Thyroid gland (tissue), 4 donors: ENCODE measurements at regions not wholly inside any gene's neighbourhood (a gene's known extent, or its start where the extent isn't known, plus 50 kb on each side); places are given as distances from the start of the nearest gene placed in this dataset.

Experiments
- DNase-seq, 2 donors: peaks; one replicate each; pipeline ENCODE4 v3.0.0-alpha.2; 2019
- H3K27ac ChIP-seq, 3 donors: fragments of 200-600 bp; sonication (generic); 1 replicate in 2 of 3; 2 replicates in 1 of 3; pipeline ENCODE4 v1.5.1; 2016 to 2019; ENCODE audit warnings: mild to moderate bottlenecking in 1 of 3, moderate library complexity in 1 of 3
- H3K27me3 ChIP-seq: fragments of 200-600 bp; sonication (generic); one replicate; pipeline ENCODE4 v1.5.1; 2019
- H3K36me3 ChIP-seq, 2 donors: fragments of 200-600 bp; sonication (generic); one replicate each; pipeline ENCODE4 v1.5.1; 2016 to 2019
- H3K4me1 ChIP-seq, 2 donors: fragments of 200-600 bp; sonication (generic); one replicate each; pipeline ENCODE4 v1.5.1; 2017 to 2019
- H3K4me3 ChIP-seq, 3 donors: fragments of 200-600 bp; sonication (generic); replicated peaks in 1 of 3; 1 replicate in 2 of 3; 2 replicates in 1 of 3; pipeline ENCODE4 v1.5.1; 2016; ENCODE audit warnings: mild to moderate bottlenecking in 1 of 3
- H3K9me3 ChIP-seq: fragments of 200-600 bp; sonication (generic); one replicate; pipeline ENCODE4 v1.5.1; 2017
- POLR2A ChIP-seq, 2 donors: fragments of 450-650 bp; IDR thresholded peaks; one replicate each; pipeline ENCODE4 v1.6.1; 2017; ENCODE audit warnings: antibody characterized with exemption in 2 of 2, mild to moderate bottlenecking in 2 of 2, moderate library complexity in 1 of 2
- WGBS, 2 donors: methylation state at CpG; one replicate each; pipeline ENCODE4 v1.1.5; 2017; 5-methylcytosine and 5-hydroxymethylcytosine counted together
- intact Hi-C: fragments of 100-400 bp; cut with DNase I; formaldehyde crosslinking; loops from one replicate; pipeline ENCODE4 v1.15.1; 2023
- TF ChIP-seq, protein P1 (sequence below), 6 experiments: fragments of 200-600 bp in 3 of 6; fragments of 450-650 bp in 3 of 6; sonication (generic) in 3 of 6; IDR thresholded peaks; one replicate each; pipeline ENCODE4 v1.5.1; 2016 to 2019; ENCODE audit warnings: antibody characterized with exemption in 6 of 6, mild to moderate bottlenecking in 2 of 6, inconsistent platforms in 1 of 6, moderate library complexity in 1 of 6

GRCh38 chr18:41879256-41879655 is 75.8 kb upstream of the PIK3C3 start:
- Histone ChIP-seq H3K36me3 (no peaks in the 10 kb centered on the region), H3K4me3 (no peak overlapping the region), H3K27ac (no peak overlapping the region), H3K27me3 (no peaks in the 10 kb centered on the region), H3K4me1 (no peaks in the 10 kb centered on the region), H3K9me3 (no peaks in the 10 kb centered on the region)
- DNase-seq = no peak
- TF ChIP-seq POLR2A (IDR thresholded peaks at IDR 0.05) = no peak
- TF ChIP-seq, protein P1, sequence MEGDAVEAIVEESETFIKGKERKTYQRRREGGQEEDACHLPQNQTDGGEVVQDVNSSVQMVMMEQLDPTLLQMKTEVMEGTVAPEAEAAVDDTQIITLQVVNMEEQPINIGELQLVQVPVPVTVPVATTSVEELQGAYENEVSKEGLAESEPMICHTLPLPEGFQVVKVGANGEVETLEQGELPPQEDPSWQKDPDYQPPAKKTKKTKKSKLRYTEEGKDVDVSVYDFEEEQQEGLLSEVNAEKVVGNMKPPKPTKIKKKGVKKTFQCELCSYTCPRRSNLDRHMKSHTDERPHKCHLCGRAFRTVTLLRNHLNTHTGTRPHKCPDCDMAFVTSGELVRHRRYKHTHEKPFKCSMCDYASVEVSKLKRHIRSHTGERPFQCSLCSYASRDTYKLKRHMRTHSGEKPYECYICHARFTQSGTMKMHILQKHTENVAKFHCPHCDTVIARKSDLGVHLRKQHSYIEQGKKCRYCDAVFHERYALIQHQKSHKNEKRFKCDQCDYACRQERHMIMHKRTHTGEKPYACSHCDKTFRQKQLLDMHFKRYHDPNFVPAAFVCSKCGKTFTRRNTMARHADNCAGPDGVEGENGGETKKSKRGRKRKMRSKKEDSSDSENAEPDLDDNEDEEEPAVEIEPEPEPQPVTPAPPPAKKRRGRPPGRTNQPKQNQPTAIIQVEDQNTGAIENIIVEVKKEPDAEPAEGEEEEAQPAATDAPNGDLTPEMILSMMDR (IDR thresholded peaks at IDR 0.05) = no peak
- WGBS, 2 donors = 87% methylated on average over 3 of the region's 3 CpGs
- intact Hi-C loops = no loop called here

DNA sequence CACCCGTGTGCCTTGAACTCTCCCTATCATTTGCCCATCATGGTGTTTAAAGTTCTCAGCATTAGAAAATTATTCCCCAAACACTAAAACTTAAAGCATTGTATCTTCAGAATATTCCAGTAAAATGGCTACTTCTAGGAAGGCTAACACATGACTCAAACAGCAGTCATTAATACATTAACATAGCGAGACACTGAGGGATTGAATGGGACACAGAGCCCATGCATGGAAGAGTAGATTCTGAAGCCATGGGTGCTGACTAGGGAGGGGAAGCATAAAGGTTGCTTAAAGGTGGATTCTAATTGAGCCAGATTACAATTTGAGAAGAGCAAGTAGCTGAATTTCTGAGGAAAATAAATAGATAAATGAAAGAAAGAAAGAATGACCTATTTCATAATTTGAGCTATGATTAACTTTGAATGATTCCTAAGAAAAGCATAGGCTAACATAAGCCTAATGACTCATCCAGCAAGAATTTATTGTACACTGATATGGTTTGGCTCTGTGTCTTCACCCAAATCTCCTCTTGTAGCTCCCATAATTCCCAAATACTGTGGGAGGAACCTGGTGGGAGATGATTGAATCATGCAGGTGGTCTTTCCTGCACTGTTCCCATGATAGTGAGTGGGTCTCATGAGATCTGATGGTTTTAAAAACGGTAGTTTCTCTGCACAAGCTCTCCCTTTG is 79.8 kb upstream of the PIK3C3 start:
- WGBS, 2 donors = 83 to 89% methylated on average over 3 of the region's 3 CpGs
- Histone ChIP-seq H3K4me3 (no peak overlapping the region), H3K36me3 (no peaks in the 10 kb centered on the region), H3K27ac (no peak overlapping the region), H3K27me3 (no peaks in the 10 kb centered on the region), H3K9me3 (no peaks in the 10 kb centered on the region), H3K4me1 (no peaks in the 10 kb centered on the region)
- DNase-seq = no peak
- TF ChIP-seq, protein P1 (IDR thresholded peaks at IDR 0.05) = no peak
- TF ChIP-seq POLR2A (IDR thresholded peaks at IDR 0.05) = no peak
- intact Hi-C loops = no loop called here

DNA sequence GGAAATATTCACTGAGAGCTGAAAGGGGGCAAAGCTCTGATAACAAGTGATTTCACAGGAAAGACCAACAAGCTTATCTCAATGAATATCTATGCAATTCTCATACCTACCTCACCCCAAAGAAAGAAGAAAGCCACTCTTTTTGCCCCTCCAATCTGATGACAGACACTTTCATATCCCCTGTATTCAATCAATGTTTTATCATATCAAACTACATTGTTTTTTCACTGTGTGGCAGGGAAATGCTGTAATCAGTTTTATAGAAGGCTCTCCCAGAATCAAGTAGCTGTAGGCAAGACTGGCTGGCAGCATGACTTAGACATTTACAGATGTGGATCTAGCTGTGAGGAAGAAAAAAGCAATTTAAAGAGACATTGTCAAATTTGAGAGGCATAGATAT is 81.3 kb upstream of the PIK3C3 start:
- TF ChIP-seq POLR2A (IDR thresholded peaks at IDR 0.05) = no peak
- TF ChIP-seq, protein P1 (IDR thresholded peaks at IDR 0.05) = no peak
- Histone ChIP-seq H3K4me1 (no peaks in the 10 kb centered on the region), H3K27me3 (no peaks in the 10 kb centered on the region), H3K4me3 (no peak overlapping the region), H3K36me3 (no peaks in the 10 kb centered on the region), H3K9me3 (no peaks in the 10 kb centered on the region), H3K27ac (no peak overlapping the region)
- no peak for DNase-seq
- intact Hi-C loops = no loop called here

GRCh38 chr18:41872206-41872605 is 82.8 kb upstream of the PIK3C3 start:
- H3K4me1 ChIP-seq = no peaks in the 10 kb centered on the region
- H3K36me3 ChIP-seq = no peaks in the 10 kb centered on the region
- no peaks in the 10 kb centered on the region for H3K9me3 ChIP-seq
- TF ChIP-seq, protein P1 (IDR thresholded peaks at IDR 0.05) = no peak
- no peak for TF ChIP-seq POLR2A (IDR thresholded peaks at IDR 0.05)
- no peak overlapping the region for H3K4me3 ChIP-seq
- intact Hi-C loops = no loop called here
- no peak for DNase-seq
- H3K27me3 ChIP-seq = no peaks in the 10 kb centered on the region
- H3K27ac ChIP-seq = no peak overlapping the region

GRCh38 chr18:41871229-41872000 is 83.6 kb upstream of the PIK3C3 start:
- Histone ChIP-seq H3K4me3 (no peak overlapping the region), H3K27ac (no peak overlapping the region), H3K36me3 (no peaks in the 10 kb centered on the region), H3K9me3 (no peaks in the 10 kb centered on the region), H3K27me3 (no peaks in the 10 kb centered on the region), H3K4me1 (no peaks in the 10 kb centered on the region)
- intact Hi-C loops = no loop called here
- TF ChIP-seq, protein P1 (IDR thresholded peaks at IDR 0.05) = no peak
- no peak for TF ChIP-seq POLR2A (IDR thresholded peaks at IDR 0.05)
- WGBS, 2 donors = 78 to 91% methylated on average over 7 of the region's 7 CpGs
- DNase-seq = no peak
